ENCODE measurements at regions not wholly inside any gene's neighbourhood (a gene's known extent, or its start where the extent isn't known, plus 50 kb on each side); places are given as distances from the start of the nearest gene placed in this dataset.

GRCh38 chr5:4309026-4309425 lies 713.4 kb downstream of the IRX1 start:
- Histone ChIP-seq H3K4me3 (ENCODE audit: low read length) (no peak overlapping the region), H3K36me3 (replicated peaks; ENCODE audit: insufficient read depth, low read length) (no peaks in the 10 kb centered on the region), H3K4me2 (ENCODE audit: low read depth, low read length) (no peak overlapping the region), H4K20me1 (ENCODE audit: insufficient read depth, low read length) (no peaks in the 10 kb centered on the region), H2AFZ (ENCODE audit: low read length) (no peak overlapping the region), H3K79me2 (ENCODE audit: low read length) (no peaks in the 10 kb centered on the region), H3K9me2 (replicated peaks; ENCODE audit: insufficient read depth, low read length) (no peaks in the 10 kb centered on the region), H3F3A (ENCODE audit: insufficient read depth, low read length) (no peaks in the 10 kb centered on the region), H3K27ac (ENCODE audit: low read length) (no peak overlapping the region), H3K9me3 (replicated peaks; ENCODE audit: insufficient read depth, low read length) (no peaks in the 10 kb centered on the region), H3K4me1 (ENCODE audit: low read length) (no peaks in the 10 kb centered on the region), H3K9ac (ENCODE audit: low read length) (no peak overlapping the region), H3K27me3 (replicated peaks; ENCODE audit: insufficient read depth, low read length) (no peaks in the 10 kb centered on the region)
- TF ChIP-seq EZH2phosphoT487 (IDR thresholded peaks at IDR 0.05; ENCODE audit: low read length) (no peak), CTCF (IDR thresholded peaks at IDR 0.05; ENCODE audit: low read length) (no peak), EZH2 (optimal IDR thresholded peaks at IDR 0.05; ENCODE audit: low read depth, low read length) (no peak)
- no peak for DNase-seq

GRCh38 chr5:4313138-4313537 lies 717.5 kb downstream of the IRX1 start:
- H4K20me1 ChIP-seq (ENCODE audit: insufficient read depth, low read length), result no peaks in the 10 kb centered on the region
- H3K4me1 ChIP-seq (ENCODE audit: low read length), result no peaks in the 10 kb centered on the region
- H3K9me2 ChIP-seq (replicated peaks; ENCODE audit: insufficient read depth, low read length), result no peaks in the 10 kb centered on the region
- H3K9ac ChIP-seq (ENCODE audit: low read length), result no peak overlapping the region
- H3K4me3 ChIP-seq (ENCODE audit: low read length), result no peak overlapping the region
- no peaks in the 10 kb centered on the region for H3K9me3 ChIP-seq (replicated peaks; ENCODE audit: insufficient read depth, low read length)
- no peak for TF ChIP-seq CTCF (IDR thresholded peaks at IDR 0.05; ENCODE audit: low read length)
- TF ChIP-seq EZH2phosphoT487 (IDR thresholded peaks at IDR 0.05; ENCODE audit: low read length), result no peak
- TF ChIP-seq EZH2 (optimal IDR thresholded peaks at IDR 0.05; ENCODE audit: low read depth, low read length), result no peak
- DNase-seq, result no peak
- no peaks in the 10 kb centered on the region for H3K27me3 ChIP-seq (replicated peaks; ENCODE audit: insufficient read depth, low read length)
- no peak overlapping the region for H3K27ac ChIP-seq (ENCODE audit: low read length)
- no peaks in the 10 kb centered on the region for H3K36me3 ChIP-seq (replicated peaks; ENCODE audit: insufficient read depth, low read length)
- H3K79me2 ChIP-seq (ENCODE audit: low read length), result no peaks in the 10 kb centered on the region
- H2AFZ ChIP-seq (ENCODE audit: low read length), result no peak overlapping the region
- H3K4me2 ChIP-seq (ENCODE audit: low read depth, low read length), result no peak overlapping the region
- H3F3A ChIP-seq (ENCODE audit: insufficient read depth, low read length), result no peaks in the 10 kb centered on the region

- no peaks in the 10 kb centered on the region for H3K9me3 ChIP-seq (replicated peaks; ENCODE audit: insufficient read depth, low read length)
- no peak overlapping the region for H3K4me2 ChIP-seq (ENCODE audit: low read depth, low read length)
- H3K9me2 ChIP-seq (replicated peaks; ENCODE audit: insufficient read depth, low read length), result no peaks in the 10 kb centered on the region
- no peaks in the 10 kb centered on the region for H4K20me1 ChIP-seq (ENCODE audit: insufficient read depth, low read length)
- no peaks in the 10 kb centered on the region for H3K36me3 ChIP-seq (replicated peaks; ENCODE audit: insufficient read depth, low read length)
- H3K27me3 ChIP-seq (replicated peaks; ENCODE audit: insufficient read depth, low read length), result no peaks in the 10 kb centered on the region
- H3K9ac ChIP-seq (ENCODE audit: low read length), result no peak overlapping the region
- no peak overlapping the region for H3K27ac ChIP-seq (ENCODE audit: low read length)
- H3K4me1 ChIP-seq (ENCODE audit: low read length), result no peaks in the 10 kb centered on the region
- no peaks in the 10 kb centered on the region for H3F3A ChIP-seq (ENCODE audit: insufficient read depth, low read length)
- no peak overlapping the region for H3K4me3 ChIP-seq (ENCODE audit: low read length)
- DNase-seq, result no peak
- H3K79me2 ChIP-seq (ENCODE audit: low read length), result no peaks in the 10 kb centered on the region
- TF ChIP-seq CTCF (IDR thresholded peaks at IDR 0.05; ENCODE audit: low read length), result no peak
- TF ChIP-seq EZH2phosphoT487 (IDR thresholded peaks at IDR 0.05; ENCODE audit: low read length), result no peak
- no peak for TF ChIP-seq EZH2 (optimal IDR thresholded peaks at IDR 0.05; ENCODE audit: low read depth, low read length)
- H2AFZ ChIP-seq (ENCODE audit: low read length), result no peak overlapping the region
These were observed 724.0 kb downstream of the IRX1 start for GRCh38 chr5:4319478-4320128.

All from MM.1S (cell line).